ENCODE measurements at regions not wholly inside any gene's neighbourhood (a gene's known extent, or its start where the extent isn't known, plus 50 kb on each side); places are given as distances from the start of the nearest gene placed in this dataset.
"Not testable (repeated sequence)": the region's sequence is repeated elsewhere in the genome, so short reads cannot be mapped to it uniquely, and the experiment has no call there.

- TF ChIP-seq CTCF, POLR2AphosphoS5, POLR2A (IDR thresholded peaks at IDR 0.05): not testable (repeated sequence)
Observed at GRCh38 chr5:163340378-163340777, 97.0 kb upstream of the CCNG1 start.

Data from breast epithelium (tissue), 3 donors.